HG02571 (cell line): ENCODE measurements at regions not wholly inside any gene's neighbourhood (a gene's known extent, or its start where the extent isn't known, plus 50 kb on each side); places are given as distances from the start of the nearest gene placed in this dataset.

Experiments
- ATAC-seq: cut with Tn5 transposase; IDR thresholded peaks from one replicate; pipeline ENCODE4 v1.9.1; 2021; ENCODE audit warnings: mild to moderate bottlenecking, moderate library complexity; ENCODE audit not compliant: unreplicated experiment

GRCh38 chr22:48276994-48277867 is 1514.8 kb downstream of the TBC1D22A start:
- no peak for ATAC-seq

- no peak for ATAC-seq
Observed at GRCh38 chr22:48275412-48275811, 1513.0 kb downstream of the TBC1D22A start.

DNA sequence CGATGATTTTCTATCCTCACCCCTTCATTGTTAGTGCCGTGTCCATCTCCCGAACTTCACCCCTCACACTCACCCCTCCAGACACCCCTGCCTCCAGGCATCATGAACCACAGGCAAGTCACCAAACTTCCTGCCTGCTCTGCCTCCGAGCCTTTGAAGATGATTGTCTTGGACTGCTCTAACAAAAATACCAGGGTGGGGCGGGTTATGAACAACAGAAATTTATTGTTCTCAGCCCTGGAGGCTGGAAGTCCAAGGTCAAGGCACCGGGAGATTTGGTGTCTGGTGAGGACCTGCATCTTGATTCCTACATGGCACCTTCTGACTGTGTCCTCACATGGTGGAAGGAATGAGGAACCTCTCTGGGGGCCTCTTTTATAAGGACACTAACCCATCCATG is 1508.3 kb downstream of the TBC1D22A start:
- ATAC-seq: no peak

DNA sequence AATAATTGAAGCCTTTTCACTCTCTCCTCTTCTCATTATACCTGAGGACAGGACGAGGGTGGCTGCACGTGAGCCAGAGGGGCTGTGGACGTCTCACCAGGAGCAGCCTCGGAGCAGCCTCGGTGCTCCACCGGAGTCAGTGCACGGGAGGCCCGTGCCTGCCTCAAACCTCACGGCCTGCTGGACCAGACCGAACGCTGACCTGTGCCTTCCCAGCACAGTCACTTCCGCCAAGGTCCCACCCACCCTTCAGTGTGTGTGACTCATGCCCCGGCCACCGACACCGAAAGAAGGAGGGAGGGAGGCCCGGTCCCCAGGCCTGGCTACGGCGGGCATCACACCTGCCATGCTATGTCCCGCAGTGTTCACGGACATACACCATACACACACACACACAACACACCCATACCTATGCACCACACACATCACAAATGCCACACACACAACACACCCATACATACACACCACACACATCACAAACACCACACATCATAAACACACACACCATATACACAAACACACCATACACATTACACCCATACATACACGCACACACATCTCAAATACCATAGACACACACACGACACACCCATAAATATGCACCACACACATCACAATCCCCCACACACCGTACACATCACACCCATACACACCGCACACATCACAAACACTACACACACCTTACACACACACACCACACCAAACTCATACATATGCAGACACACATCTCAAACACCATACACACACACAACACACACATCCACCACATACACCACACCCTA is 1506.5 kb downstream of the TBC1D22A start:
- no peak for ATAC-seq

DNA sequence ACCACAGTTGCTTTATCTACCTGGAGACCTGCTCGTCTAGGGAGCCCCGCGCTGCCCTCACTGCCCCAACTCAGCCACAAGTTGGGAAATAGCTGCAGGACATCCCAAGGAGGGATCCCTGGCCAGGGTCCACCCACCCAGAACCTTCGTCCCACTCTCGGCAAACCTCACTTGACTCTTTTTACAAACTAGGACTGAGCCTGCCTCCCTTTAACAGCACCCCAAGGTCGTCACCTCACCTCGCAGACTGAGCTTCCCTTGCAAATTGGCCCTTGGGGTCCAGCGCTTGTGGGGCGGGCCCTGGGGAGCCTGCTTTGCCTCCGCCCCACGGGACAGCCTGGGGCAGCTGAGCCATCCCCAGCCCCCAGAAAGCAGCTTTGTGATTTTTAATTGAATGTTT is 1505.8 kb downstream of the TBC1D22A start:
- ATAC-seq: no peak

GRCh38 chr22:48267681-48268080 is 1505.2 kb downstream of the TBC1D22A start:
- ATAC-seq: no peak

- no peak for ATAC-seq
Observed at GRCh38 chr22:48265000-48265625, 1502.7 kb downstream of the TBC1D22A start.

GRCh38 chr22:48264586-48264985 is 1502.1 kb downstream of the TBC1D22A start:
- ATAC-seq: no peak

GRCh38 chr22:48263791-48264351 is 1501.4 kb downstream of the TBC1D22A start:
- no peak for ATAC-seq

- ATAC-seq: no peak
Observed at GRCh38 chr22:48263431-48263765, 1500.9 kb downstream of the TBC1D22A start.

- ATAC-seq: no peak
Observed at GRCh38 chr22:48262596-48263430, 1500.4 kb downstream of the TBC1D22A start.

- ATAC-seq: no peak
Observed at GRCh38 chr22:48261706-48262105, 1499.3 kb downstream of the TBC1D22A start.

- no peak for ATAC-seq
Observed at GRCh38 chr22:48261048-48261621, 1498.7 kb downstream of the TBC1D22A start.

GRCh38 chr22:48259991-48260670 is 1497.7 kb downstream of the TBC1D22A start:
- ATAC-seq: no peak

- no peak for ATAC-seq
Observed at GRCh38 chr22:48258811-48259210, 1496.4 kb downstream of the TBC1D22A start.

DNA sequence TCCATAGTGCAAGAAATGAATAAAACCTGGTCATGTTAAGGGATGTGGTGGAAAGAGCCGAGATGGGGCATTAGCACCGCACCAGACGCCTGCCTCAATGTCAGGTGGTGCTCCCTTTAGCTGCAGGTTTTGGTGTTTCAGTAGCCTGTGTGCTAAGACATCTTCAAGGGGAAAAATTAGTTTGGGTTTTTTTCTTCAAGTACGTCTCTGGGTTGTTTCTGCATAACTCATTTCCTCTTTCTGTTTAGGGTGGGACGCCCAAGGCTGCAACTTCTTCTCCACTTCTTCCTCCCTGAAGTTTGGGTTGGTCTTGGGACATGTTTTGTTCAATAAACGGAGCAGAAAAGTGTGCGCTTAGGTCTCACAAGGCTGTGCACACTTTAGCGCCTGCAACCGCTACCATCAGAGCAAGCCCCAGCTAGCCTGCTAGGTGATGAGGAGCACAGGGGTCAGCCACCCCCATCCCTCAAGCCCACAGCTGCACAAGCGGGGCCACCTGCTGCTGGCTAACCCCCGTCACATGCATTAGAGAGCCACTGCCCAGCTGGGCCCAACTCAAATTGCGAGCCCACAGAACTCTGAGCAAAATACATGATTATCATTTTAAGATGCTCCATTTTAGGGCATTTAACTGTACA is 1495.7 kb downstream of the TBC1D22A start:
- ATAC-seq: no peak

- no peak for ATAC-seq
Observed at GRCh38 chr22:48257685-48258055, 1495.2 kb downstream of the TBC1D22A start.

- ATAC-seq: no peak
Observed at GRCh38 chr22:48256776-48257684, 1494.6 kb downstream of the TBC1D22A start.
